Body of pancreas (tissue), 4 donors: ENCODE measurements at regions not wholly inside any gene's neighbourhood (a gene's known extent, or its start where the extent isn't known, plus 50 kb on each side); places are given as distances from the start of the nearest gene placed in this dataset.

Experiments used
- CTCF ChIP-seq, 7 experiments: fragments of 450-650 bp in 4 of 7; fragments of 200-600 bp in 3 of 7; sonication (generic) in 3 of 7; IDR thresholded peaks; one replicate each; pipeline ENCODE4 v1.5.1; 2016 to 2019; ENCODE audit warnings: antibody characterized with exemption in 7 of 7
- POLR2A ChIP-seq, 3 donors: fragments of 450-650 bp; IDR thresholded peaks; one replicate each; pipeline ENCODE4 v1.6.1; 2016; ENCODE audit warnings: antibody characterized with exemption in 3 of 3, mild to moderate bottlenecking in 2 of 3

- no peak for TF ChIP-seq CTCF (IDR thresholded peaks at IDR 0.05)
- no peak for TF ChIP-seq POLR2A (IDR thresholded peaks at IDR 0.05)
Observed at GRCh38 chr15:70250208-70251201, 152.8 kb upstream of the TLE3 start.
